A549 (cell line): ENCODE measurements at regions not wholly inside any gene's neighbourhood (a gene's known extent, or its start where the extent isn't known, plus 50 kb on each side); places are given as distances from the start of the nearest gene placed in this dataset.

Source experiments
- ATAC-seq, 2 experiments: fragments of 200-7000 bp in 1 of 2; fragments of >200 bp in 1 of 2; cut with Nextera tagmentation in 1 of 2; cut with Tn5 transposase in 1 of 2; 3 replicates each; pipeline versions ENCODE4 v1.8.0 to v1.9.1; 2018 to 2020; ENCODE audit warnings: mild to moderate bottlenecking in 1 of 2, moderate library complexity in 1 of 2
- CTCF ChIA-PET: fragments of 300-600 bp; sonication (Branson Sonifier 250); formaldehyde crosslinking; extraction: SDS; loops from one replicate; lab custom pipeline; 2021; ENCODE audit warnings: antibody characterized with exemption, inconsistent platforms; lab: Yijun Ruan, JAX
- POLR2A ChIA-PET: fragments of 350-600 bp; formaldehyde crosslinking; extraction: SDS; loops from one replicate; lab custom pipeline; 2021; ENCODE audit warnings: antibody characterized with exemption, inconsistent platforms; lab: Yijun Ruan, JAX
- DNase-seq, 2 experiments: peaks; one replicate each; pipeline versions ENCODE4 v3.0.0 to v3.0.0-alpha.2; 2011 to 2016; ENCODE audit warnings: low read depth in 1 of 2, low spot score in 1 of 2
- FAIRE-seq: peaks from 2 replicates; lab custom pipeline; 2011; peaks lifted over from hg19 to GRCh38; lab: Jason Lieb, UNC
- H3K27ac ChIP-seq, 2 experiments: fragments of >200 bp; sonication (Bioruptor Twin); formaldehyde crosslinking; 3 replicates each; pipeline ENCODE4 v1.5.1; 2016 to 2017
- H3K4me1 ChIP-seq: fragments of >200 bp; sonication (Bioruptor Twin); formaldehyde crosslinking; 3 replicates; pipeline ENCODE4 v1.6.1; 2016
- H3K4me2 ChIP-seq: fragments of >200 bp; sonication (Bioruptor Twin); formaldehyde crosslinking; 3 replicates; pipeline ENCODE4 v1.6.1; 2016
- H3K4me3 ChIP-seq: fragments of >200 bp; sonication (Bioruptor Twin); formaldehyde crosslinking; 3 replicates; pipeline ENCODE4 v1.5.1; 2016
- H3K9me3 ChIP-seq: fragments of >200 bp; sonication (Bioruptor Twin); formaldehyde crosslinking; 3 replicates; pipeline ENCODE4 v1.6.1; 2016
- BHLHE40 ChIP-seq: IDR thresholded peaks from 2 replicates; pipeline ENCODE4 v1.6.1; 2012; ENCODE audit warnings: low read depth, low read length, inconsistent platforms
- CBX8 ChIP-seq: fragments of 200-600 bp; sonication (generic); IDR thresholded peaks from 2 replicates; pipeline ENCODE4 v1.6.1; 2016
- CEBPB ChIP-seq, 2 experiments: fragments of >200 bp in 1 of 2; sonication (Bioruptor Twin) in 1 of 2; formaldehyde crosslinking in 1 of 2; IDR thresholded peaks; 2 replicates each; pipeline ENCODE4 v1.6.1; 2012 to 2016
- CHD2 ChIP-seq: fragments of 150-350 bp; IDR thresholded peaks from 2 replicates; pipeline ENCODE4 v1.6.1; 2014; ENCODE audit warnings: low read length; ENCODE audit not compliant: partially characterized antibody
- CTCF ChIP-seq: fragments of >200 bp; sonication (Bioruptor Twin); formaldehyde crosslinking; IDR thresholded peaks from 3 replicates; pipeline ENCODE4 v1.5.1; 2016
- EHMT2 ChIP-seq: fragments of 200-600 bp; sonication (generic); IDR thresholded peaks from 2 replicates; pipeline ENCODE4 v1.6.1; 2016; ENCODE audit warnings: antibody characterized with exemption, low read depth, mild to moderate bottlenecking, moderate library complexity
- EP300 ChIP-seq, 2 experiments: fragments of >200 bp; sonication (Bioruptor Twin); formaldehyde crosslinking; IDR thresholded peaks; 2 replicates in 1 of 2; 3 replicates in 1 of 2; pipeline ENCODE4 v1.6.1; 2016 to 2017
- FOSB ChIP-seq: fragments of 250-450 bp; sonication (Bioruptor Pico); IDR thresholded peaks from 2 replicates; pipeline ENCODE4 v1.5.0; 2020; ENCODE audit warnings: mild to moderate bottlenecking, moderate library complexity
- FOSL2 ChIP-seq, 2 experiments: fragments of 450-650 bp in 1 of 2; fragments of >200 bp in 1 of 2; sonication (Bioruptor Twin) in 1 of 2; formaldehyde crosslinking; IDR thresholded peaks; 2 replicates each; pipeline versions ENCODE4 v1.5.0 to v1.6.1; 2016 to 2020; ENCODE audit warnings: mild to moderate bottlenecking in 1 of 2, moderate library complexity in 1 of 2
- HDAC2 ChIP-seq: fragments of 200-600 bp; sonication (generic); IDR thresholded peaks from 2 replicates; pipeline ENCODE4 v1.6.1; 2016
- HEYL ChIP-seq: fragments of 250-450 bp; sonication (Bioruptor Pico); IDR thresholded peaks from 2 replicates; pipeline ENCODE4 v1.8.0; 2021; ENCODE audit warnings: mild to moderate bottlenecking, moderate library complexity
- HOXA7 ChIP-seq: fragments of 250-450 bp; sonication (Bioruptor Pico); IDR thresholded peaks from 2 replicates; pipeline ENCODE4 v1.5.0; 2020; ENCODE audit warnings: mild to moderate bottlenecking, moderate library complexity
- HOXB13 ChIP-seq: fragments of 250-450 bp; sonication (Bioruptor Pico); IDR thresholded peaks from 2 replicates; pipeline ENCODE4 v1.5.0; 2020; ENCODE audit warnings: low read depth, mild to moderate bottlenecking, moderate library complexity
- HOXB5 ChIP-seq: fragments of 250-450 bp; sonication (Bioruptor Pico); IDR thresholded peaks from 2 replicates; pipeline ENCODE4 v1.5.0; 2020; ENCODE audit warnings: mild to moderate bottlenecking, moderate library complexity
- JUN ChIP-seq, 2 experiments: fragments of >200 bp; sonication (Bioruptor Twin); formaldehyde crosslinking; IDR thresholded peaks; 2 replicates in 1 of 2; 3 replicates in 1 of 2; pipeline ENCODE4 v1.6.1; 2016 to 2017
- KDM1A ChIP-seq: fragments of 200-600 bp; sonication (generic); IDR thresholded peaks from 2 replicates; pipeline ENCODE4 v1.6.1; 2016; ENCODE audit warnings: low read depth, mild to moderate bottlenecking
- KDM5A ChIP-seq: fragments of 200-600 bp; sonication (generic); IDR thresholded peaks from 2 replicates; pipeline ENCODE4 v1.6.1; 2016; ENCODE audit warnings: antibody characterized with exemption, mild to moderate bottlenecking
- MAFK ChIP-seq: fragments of 450-650 bp; IDR thresholded peaks from 2 replicates; pipeline ENCODE4 v1.6.1; 2014; ENCODE audit not compliant: partially characterized antibody
- MAZ ChIP-seq: fragments of 150-350 bp; IDR thresholded peaks from 2 replicates; pipeline ENCODE4 v1.6.1; 2014; ENCODE audit warnings: antibody characterized with exemption, low read depth, low read length, borderline replicate concordance
- MYC ChIP-seq: IDR thresholded peaks from 2 replicates; pipeline ENCODE4 v1.6.1; 2012; ENCODE audit warnings: mild to moderate bottlenecking, inconsistent platforms, low read length, improper control_type of control experiment, borderline replicate concordance
- NFE2L2 ChIP-seq: fragments of 150-350 bp; conservative IDR thresholded peaks from 2 replicates; pipeline ENCODE4 v1.6.1; 2014; ENCODE audit warnings: low read length
- POLR2A ChIP-seq: IDR thresholded peaks from 2 replicates; pipeline ENCODE4 v1.6.1; 2012; ENCODE audit warnings: mild to moderate bottlenecking, low read length
- POLR2AphosphoS2 ChIP-seq: conservative IDR thresholded peaks from 2 replicates; pipeline ENCODE4 v1.6.1; 2012; ENCODE audit warnings: low read length, improper control_type of control experiment, inconsistent platforms
- RARB ChIP-seq: fragments of 250-450 bp; sonication (Bioruptor Pico); IDR thresholded peaks from 2 replicates; pipeline ENCODE4 v1.8.0; 2021; ENCODE audit warnings: mild to moderate bottlenecking, moderate library complexity
- RFX5 ChIP-seq: fragments of 450-650 bp; IDR thresholded peaks from 2 replicates; pipeline ENCODE4 v1.7.1; 2014; ENCODE audit warnings: antibody characterized with exemption, mild to moderate bottlenecking, moderate library complexity
- RNF2 ChIP-seq: fragments of 200-600 bp; sonication (generic); IDR thresholded peaks from 2 replicates; pipeline ENCODE4 v1.6.1; 2016; ENCODE audit warnings: low read depth, mild to moderate bottlenecking, antibody characterized with exemption, moderate library complexity, borderline replicate concordance
- TFCP2L1 ChIP-seq: fragments of 250-450 bp; sonication (Bioruptor Pico); IDR thresholded peaks from 2 replicates; pipeline ENCODE4 v1.5.0; 2021; ENCODE audit warnings: mild to moderate bottlenecking
- TP53 ChIP-seq: fragments of 250-450 bp; sonication (Bioruptor Pico); IDR thresholded peaks from 2 replicates; pipeline ENCODE4 v1.5.0; 2021; ENCODE audit warnings: mild to moderate bottlenecking, moderate library complexity
- ZC3H11A ChIP-seq: fragments of 450-650 bp; IDR thresholded peaks from 2 replicates; pipeline ENCODE4 v1.6.1; 2014; ENCODE audit warnings: antibody characterized with exemption, mild to moderate bottlenecking
- ZFP36 ChIP-seq: fragments of 450-650 bp; IDR thresholded peaks from 2 replicates; pipeline ENCODE4 v1.6.1; 2014; ENCODE audit warnings: borderline replicate concordance; ENCODE audit not compliant: partially characterized antibody
- WGBS: methylation state at CpG from one replicate; pipeline ENCODE4 v1.1.6; 2017; ENCODE audit errors: missing lambda C conversion rate; 5-methylcytosine and 5-hydroxymethylcytosine counted together
- TF ChIP-seq, protein P1 (sequence below): IDR thresholded peaks from 2 replicates; pipeline ENCODE4 v1.6.1; 2012
- TF ChIP-seq, protein P2 (sequence below): IDR thresholded peaks from 2 replicates; pipeline ENCODE4 v1.6.1; 2012

- no peaks in the 10 kb centered on the region for H3K4me1 ChIP-seq
- WGBS = 18% methylated on average over 2 of the region's 2 CpGs
- TF ChIP-seq, protein P1, sequence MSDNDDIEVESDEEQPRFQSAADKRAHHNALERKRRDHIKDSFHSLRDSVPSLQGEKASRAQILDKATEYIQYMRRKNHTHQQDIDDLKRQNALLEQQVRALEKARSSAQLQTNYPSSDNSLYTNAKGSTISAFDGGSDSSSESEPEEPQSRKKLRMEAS = no peak
- TF ChIP-seq HOXA7 (no peak), POLR2AphosphoS2 (no peak), CEBPB (IDR thresholded peaks at IDR 0.05) (no peak), RFX5 (no peak), HOXB13 (CRISPR knock-in tag) (no peak), TP53 (CRISPR knock-in tag) (no peak), TFCP2L1 (CRISPR knock-in tag) (no peak), CBX8 (no peak), MAZ (no peak), MYC (no peak), HDAC2 (no peak), EP300 (IDR thresholded peaks at IDR 0.05) (no peak)
- TF ChIP-seq, all 56 proteins: peak for 0
- DNase-seq = no peak
- FAIRE-seq = no peak
- Histone ChIP-seq H3K4me3 (no peak overlapping the region), H3K4me2 (no peak overlapping the region), H3K9me3 (no peaks in the 10 kb centered on the region), H3K27ac (no peak overlapping the region)
- ChIA-PET POLR2A (no interaction called here), CTCF (no interaction called here)
- ATAC-seq = no peak
Observed at GRCh38 chr2:221833966-221834365, 261.9 kb upstream of the EPHA4 start.

- no peak overlapping the region for H3K4me3 ChIP-seq
- TF ChIP-seq NFE2L2 (no peak), RARB (no peak), BHLHE40 (no peak), CBX8 (no peak), POLR2A (no peak), MAFK (no peak), FOSB (CRISPR knock-in tag) (no peak), HEYL (CRISPR knock-in tag) (no peak), RNF2 (no peak)
- TF ChIP-seq, protein P2, sequence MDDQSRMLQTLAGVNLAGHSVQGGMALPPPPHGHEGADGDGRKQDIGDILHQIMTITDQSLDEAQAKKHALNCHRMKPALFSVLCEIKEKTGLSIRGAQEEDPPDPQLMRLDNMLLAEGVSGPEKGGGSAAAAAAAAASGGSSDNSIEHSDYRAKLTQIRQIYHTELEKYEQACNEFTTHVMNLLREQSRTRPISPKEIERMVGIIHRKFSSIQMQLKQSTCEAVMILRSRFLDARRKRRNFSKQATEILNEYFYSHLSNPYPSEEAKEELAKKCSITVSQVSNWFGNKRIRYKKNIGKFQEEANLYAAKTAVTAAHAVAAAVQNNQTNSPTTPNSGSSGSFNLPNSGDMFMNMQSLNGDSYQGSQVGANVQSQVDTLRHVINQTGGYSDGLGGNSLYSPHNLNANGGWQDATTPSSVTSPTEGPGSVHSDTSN = no peak
- 46% methylated on average over 2 of the region's 2 CpGs for WGBS
- no peak for FAIRE-seq
- CTCF ChIA-PET = no interaction called here
- H3K4me2 ChIP-seq = no peak overlapping the region
- H3K4me1 ChIP-seq = no peaks in the 10 kb centered on the region
- POLR2A ChIA-PET = no interaction called here
- no peaks in the 10 kb centered on the region for H3K9me3 ChIP-seq
- no peak for DNase-seq
- no peak overlapping the region for H3K27ac ChIP-seq
- no peak for ATAC-seq
Observed at GRCh38 chr2:221831051-221831450, 258.9 kb upstream of the EPHA4 start.

- H3K4me1 ChIP-seq = no peaks in the 10 kb centered on the region
- POLR2A ChIA-PET = no interaction called here
- no peaks in the 10 kb centered on the region for H3K9me3 ChIP-seq
- ATAC-seq = no peak
- 8% methylated on average over 2 of the region's 2 CpGs for WGBS
- H3K4me2 ChIP-seq = no peak overlapping the region
- H3K4me3 ChIP-seq = no peak overlapping the region
- CTCF ChIA-PET = no interaction called here
- H3K27ac ChIP-seq = no peak overlapping the region
- no peak for DNase-seq
- FAIRE-seq = no peak
- no peak for TF ChIP-seq FOSL2 (IDR thresholded peaks at IDR 0.05)
- TF ChIP-seq FOSL2 (CRISPR knock-in tag; IDR thresholded peaks at IDR 0.05) = no peak
- no peak for TF ChIP-seq HOXB5 (CRISPR knock-in tag)
- no peak for TF ChIP-seq BHLHE40
- TF ChIP-seq JUN (IDR thresholded peaks at IDR 0.05) = no peak
- no peak for TF ChIP-seq CEBPB (IDR thresholded peaks at IDR 0.05)
- TF ChIP-seq, protein P2 = no peak
- no peak for TF ChIP-seq TFCP2L1 (CRISPR knock-in tag)
- TF ChIP-seq CHD2 = no peak
- no peak for TF ChIP-seq MAFK
- no peak for TF ChIP-seq ZFP36
- no peak for TF ChIP-seq KDM5A
- TF ChIP-seq ZC3H11A = no peak
- TF ChIP-seq EHMT2 = no peak
- TF ChIP-seq, protein P1 = no peak
- TF ChIP-seq CTCF = no peak
- TF ChIP-seq KDM1A = no peak
Observed at GRCh38 chr2:221822416-221822815, 250.3 kb upstream of the EPHA4 start.
